Right lobe of liver (tissue), 6 donors: ENCODE measurements at regions not wholly inside any gene's neighbourhood (a gene's known extent, or its start where the extent isn't known, plus 50 kb on each side); places are given as distances from the start of the nearest gene placed in this dataset.

Source experiments
- ATAC-seq, 4 donors: fragments of 200-7000 bp; cut with Tn5 transposase; one replicate each; pipeline ENCODE4 v1.9.1; 2020; ENCODE audit warnings: mild to moderate bottlenecking in 4 of 4, moderate library complexity in 4 of 4
- DNase-seq, 3 donors: peaks; one replicate each; pipeline ENCODE4 v3.0.0-alpha.2; 2020
- H3K27ac ChIP-seq, 3 donors: fragments of 200-600 bp; one replicate each; pipeline ENCODE4 v1.8.0; 2022
- H3K27me3 ChIP-seq, 2 donors: fragments of 200-600 bp; one replicate each; pipeline ENCODE4 v1.8.0; 2022
- H3K36me3 ChIP-seq, 4 donors: fragments of 200-600 bp; sonication (generic) in 1 of 4; one replicate each; pipeline versions ENCODE4 v1.5.1 to v1.8.0; 2017 to 2022; ENCODE audit warnings: control low read depth in 1 of 4
- H3K4me1 ChIP-seq, 4 donors: fragments of 200-600 bp; sonication (generic) in 1 of 4; one replicate each; pipeline versions ENCODE4 v1.5.1 to v1.8.0; 2017 to 2022; ENCODE audit warnings: control low read depth in 1 of 4
- H3K4me3 ChIP-seq, 3 donors: fragments of 200-600 bp; one replicate each; pipeline ENCODE4 v1.8.0; 2022
- H3K9me3 ChIP-seq, 4 donors: fragments of 200-600 bp; sonication (generic) in 1 of 4; one replicate each; pipeline versions ENCODE4 v1.5.1 to v1.8.0; 2017 to 2022; ENCODE audit warnings: control low read depth in 1 of 4
- CTCF ChIP-seq, 4 donors: fragments of 200-600 bp in 3 of 4; fragments of 450-650 bp in 1 of 4; IDR thresholded peaks; one replicate each; pipeline versions ENCODE4 v1.5.1 to v1.8.0; 2016 to 2022; ENCODE audit warnings: antibody characterized with exemption in 4 of 4, mild to moderate bottlenecking in 2 of 4
- POLR2A ChIP-seq: fragments of 450-650 bp; IDR thresholded peaks from one replicate; pipeline ENCODE4 v1.6.1; 2017; ENCODE audit warnings: antibody characterized with exemption, mild to moderate bottlenecking
- WGBS: methylation state at CpG from one replicate; pipeline ENCODE4 v1.1.6; 2018; ENCODE audit warnings: low coverage, low lambda C conversion rate; ENCODE audit not compliant: insufficient coverage; ENCODE audit errors: missing lambda C conversion rate; 5-methylcytosine and 5-hydroxymethylcytosine counted together
- intact Hi-C, 2 donors: fragments of 100-400 bp; cut with DNase I; formaldehyde crosslinking; loops; one replicate each; pipeline versions ENCODE4 v1.11.2 to v1.14.1; 2022
- donor health status: DM: no; HTN: yes; CAD: no.
- donor health status: DM: no; HTN: no; CAD: no.
- donor health status: DM: no; HTN: no; CAD: no.
- donor health status: DM: no; HTN: yes; CAD: no.
- donor health status: DM: no; HTN: yes; CAD: no.

- Histone ChIP-seq H3K36me3 (no peaks in the 10 kb centered on the region), H3K4me3 (no peak overlapping the region), H3K27ac (no peak overlapping the region), H3K4me1 (no peaks in the 10 kb centered on the region), H3K9me3 (no peaks in the 10 kb centered on the region), H3K27me3 (no peaks in the 10 kb centered on the region)
- ATAC-seq (no peak), DNase-seq (no peak)
- intact Hi-C loops = no loop called here
- TF ChIP-seq POLR2A (no peak), CTCF (IDR thresholded peaks at IDR 0.05) (no peak)
- WGBS = 56% methylated on average over 7 of the region's 7 CpGs
These were observed 138.8 kb upstream of the CTTNBP2NL start for GRCh38 chr1:112257043-112257835.

GRCh38 chr1:112260699-112261098 lies 135.3 kb upstream of the CTTNBP2NL start:
- Histone ChIP-seq H3K4me3 (no peak overlapping the region), H3K9me3 (no peaks in the 10 kb centered on the region), H3K36me3 (no peaks in the 10 kb centered on the region), H3K27me3 (no peaks in the 10 kb centered on the region), H3K4me1 (no peaks in the 10 kb centered on the region), H3K27ac (no peak overlapping the region)
- DNase-seq = no peak
- no peak for ATAC-seq
- TF ChIP-seq POLR2A (no peak), CTCF (IDR thresholded peaks at IDR 0.05) (no peak)
- 100% methylated on average over 1 of the region's 1 CpG for WGBS
- intact Hi-C loops = no loop called here

GRCh38 chr1:112262316-112262715 lies 133.7 kb upstream of the CTTNBP2NL start:
- DNase-seq (no peak), ATAC-seq (no peak)
- H3K4me3 ChIP-seq = no peak overlapping the region
- H3K9me3 ChIP-seq = no peaks in the 10 kb centered on the region
- H3K27ac ChIP-seq = no peak overlapping the region
- intact Hi-C loops = no loop called here
- H3K36me3 ChIP-seq = no peaks in the 10 kb centered on the region
- no peaks in the 10 kb centered on the region for H3K4me1 ChIP-seq
- no peaks in the 10 kb centered on the region for H3K27me3 ChIP-seq
- no peak for TF ChIP-seq CTCF (IDR thresholded peaks at IDR 0.05)
- no peak for TF ChIP-seq POLR2A
- WGBS = 36% methylated on average over 2 of the region's 2 CpGs

- H3K4me1 ChIP-seq = no peaks in the 10 kb centered on the region
- H3K27ac ChIP-seq = no peak overlapping the region
- H3K4me3 ChIP-seq = no peak overlapping the region
- ATAC-seq = no peak
- no peaks in the 10 kb centered on the region for H3K9me3 ChIP-seq
- TF ChIP-seq CTCF (IDR thresholded peaks at IDR 0.05) (no peak), POLR2A (no peak)
- intact Hi-C loops = no loop called here
- no peak for DNase-seq
- 69% methylated on average over 6 of the region's 6 CpGs for WGBS
- no peaks in the 10 kb centered on the region for H3K36me3 ChIP-seq
- H3K27me3 ChIP-seq = no peaks in the 10 kb centered on the region
These were observed 133.0 kb upstream of the CTTNBP2NL start for GRCh38 chr1:112263042-112263441.
